GM19238 (cell line): ENCODE measurements at regions not wholly inside any gene's neighbourhood (a gene's known extent, or its start where the extent isn't known, plus 50 kb on each side); places are given as distances from the start of the nearest gene placed in this dataset.
"Not testable (repeated sequence)": the region's sequence is repeated elsewhere in the genome, so short reads cannot be mapped to it uniquely, and the experiment has no call there.

Experiments used
- DNase-seq: peaks from one replicate; pipeline ENCODE4 v3.0.0; 2011; ENCODE audit warnings: low spot score; ENCODE audit not compliant: insufficient read length

DNA sequence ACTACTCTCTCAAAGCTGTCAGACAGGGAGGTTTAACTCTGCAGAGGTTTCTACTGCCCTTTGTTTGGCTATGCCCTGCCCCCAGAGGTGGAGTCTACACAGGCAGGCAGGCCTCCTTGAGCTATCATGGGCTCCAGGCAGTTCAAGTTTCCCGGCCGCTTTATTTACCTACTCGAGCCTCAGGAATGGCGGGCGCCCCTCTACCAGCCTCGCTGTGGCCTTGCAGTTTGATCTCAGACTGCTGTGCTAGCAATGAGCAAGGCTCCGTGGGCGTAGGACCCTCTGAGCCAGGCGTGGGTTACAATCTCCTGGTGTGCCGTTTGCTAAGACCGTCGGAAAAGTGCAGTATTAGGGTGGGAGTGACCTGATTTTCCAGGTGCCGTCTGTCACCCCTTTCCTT, 124.3 kb downstream of the PTCHD1 start:
- not testable (repeated sequence) for DNase-seq

DNA sequence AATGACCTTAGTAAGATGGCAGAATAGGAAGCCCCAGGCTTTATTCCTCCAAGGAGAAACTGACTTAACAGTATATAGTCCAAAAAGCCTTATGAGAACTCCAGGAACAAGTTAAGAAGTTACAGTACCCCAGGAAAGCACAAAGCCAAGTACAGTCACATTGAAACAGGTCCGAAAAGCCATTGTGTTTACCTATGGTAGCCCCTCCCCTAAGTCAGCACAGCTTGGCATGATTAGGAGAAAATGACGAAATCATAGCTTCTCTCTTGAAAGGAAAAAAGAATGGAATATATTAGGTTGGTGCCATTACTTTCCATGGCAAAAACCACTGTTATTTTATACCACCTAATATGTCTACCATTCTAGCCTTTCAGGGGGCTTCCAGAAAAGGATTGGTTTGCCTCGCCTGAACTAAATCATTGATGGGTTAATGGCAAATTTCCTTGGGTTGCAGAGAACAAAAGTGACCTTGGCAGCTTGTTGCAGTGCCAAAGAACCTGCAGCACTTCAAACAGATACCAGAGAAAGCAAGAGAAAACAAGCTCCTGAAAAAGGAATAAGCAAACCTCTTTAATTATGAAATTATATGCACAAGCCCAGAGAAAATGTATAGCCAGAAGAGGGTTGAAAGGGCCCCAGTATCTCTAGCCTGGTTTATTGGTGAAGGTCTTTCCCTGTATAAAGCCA, 130.6 kb downstream of the PTCHD1 start:
- no peak for DNase-seq

DNA sequence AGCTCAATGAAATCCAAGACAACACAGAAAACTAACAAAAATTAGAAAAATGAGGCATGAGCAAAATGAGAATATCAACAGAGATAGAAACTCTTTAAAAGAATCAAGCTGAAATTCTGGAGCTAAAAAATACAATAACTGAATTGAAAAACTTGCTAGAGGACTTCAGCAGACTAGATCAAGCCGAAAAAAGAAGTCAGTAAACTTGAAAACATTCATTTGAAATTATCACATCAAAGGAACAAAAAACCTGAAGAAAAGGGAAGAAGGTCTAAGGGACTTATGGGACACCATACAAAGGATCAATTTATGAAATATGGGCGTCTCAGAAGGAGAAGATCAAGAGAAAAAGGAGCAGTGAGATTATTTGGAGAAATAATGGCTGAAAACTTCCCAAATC, 131.3 kb downstream of the PTCHD1 start:
- no peak for DNase-seq

DNA sequence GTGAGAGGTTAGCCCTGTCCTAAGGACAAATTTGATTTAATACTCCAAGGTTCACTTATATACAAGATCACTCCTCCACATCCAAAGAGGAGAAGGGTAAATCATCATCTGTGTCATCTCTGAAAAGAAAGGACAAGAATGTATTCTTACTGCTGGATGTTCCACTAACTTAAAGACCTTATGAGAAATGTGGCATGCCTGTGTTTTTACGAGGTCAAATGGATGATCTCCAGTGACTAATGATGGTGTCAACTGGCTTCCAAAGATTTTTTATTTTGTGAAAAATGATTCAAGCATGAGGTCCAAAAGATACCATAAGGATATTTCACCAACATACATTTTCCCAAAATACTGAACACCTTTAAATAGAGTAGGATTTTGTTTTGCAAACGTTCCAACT, 143.4 kb downstream of the PTCHD1 start:
- no peak for DNase-seq

DNA sequence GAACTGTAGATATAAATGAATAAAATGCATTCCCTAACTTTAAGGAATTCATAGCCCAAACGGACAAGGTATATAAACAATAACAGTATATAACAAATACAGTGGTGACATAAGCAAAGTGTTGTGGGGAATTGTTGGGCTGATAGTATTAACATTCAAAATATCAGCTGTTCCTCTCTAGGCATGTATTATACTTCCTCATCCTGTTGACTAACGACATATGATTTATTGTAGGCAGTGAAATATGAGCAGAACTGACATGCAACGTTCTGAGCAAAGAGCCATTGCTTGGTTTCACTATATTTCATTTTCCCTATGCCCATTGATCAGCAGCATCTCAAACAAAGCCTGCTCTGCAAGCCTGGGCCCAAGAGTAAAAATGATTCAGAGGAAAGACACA, 143.9 kb downstream of the PTCHD1 start:
- DNase-seq = no peak

DNA sequence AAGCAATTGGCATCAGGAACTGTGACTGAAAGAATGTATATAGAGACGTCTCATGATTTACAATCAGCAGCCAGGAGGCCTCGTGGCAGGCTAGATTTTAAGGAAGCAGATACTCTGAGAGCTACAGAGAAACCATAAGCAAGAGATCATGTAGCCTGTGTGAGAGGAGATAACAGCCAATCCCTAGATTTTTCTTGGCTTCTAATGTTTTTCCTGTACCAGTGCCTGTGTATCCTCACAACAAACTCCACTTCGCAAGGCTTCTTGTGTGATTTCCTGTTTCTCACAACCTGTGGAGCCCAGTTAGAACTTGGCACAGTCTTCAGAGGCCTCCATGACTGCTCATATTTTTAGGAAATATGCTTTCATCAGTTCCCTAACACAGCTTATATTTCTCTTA, 147.9 kb downstream of the PTCHD1 start:
- DNase-seq = no peak

DNA sequence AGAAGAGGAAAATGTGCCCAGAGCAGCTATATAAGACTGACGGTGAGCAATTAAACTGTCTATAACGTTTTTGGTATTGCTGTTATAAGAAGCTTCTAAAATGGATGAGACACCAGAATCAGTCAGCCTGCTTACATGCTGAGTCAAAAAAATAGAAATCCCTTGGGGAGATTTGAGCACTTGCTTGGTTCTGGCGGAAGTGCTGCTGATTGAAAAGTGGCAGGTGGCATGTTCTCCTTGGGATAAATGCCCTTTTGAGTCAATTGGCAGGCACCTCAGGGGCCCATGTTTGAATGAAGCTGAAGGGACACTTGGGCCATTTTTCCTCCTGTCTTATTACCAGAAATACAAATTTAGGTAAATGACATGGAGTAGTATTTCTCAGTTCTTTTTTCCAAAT, 148.7 kb downstream of the PTCHD1 start:
- no peak for DNase-seq

DNA sequence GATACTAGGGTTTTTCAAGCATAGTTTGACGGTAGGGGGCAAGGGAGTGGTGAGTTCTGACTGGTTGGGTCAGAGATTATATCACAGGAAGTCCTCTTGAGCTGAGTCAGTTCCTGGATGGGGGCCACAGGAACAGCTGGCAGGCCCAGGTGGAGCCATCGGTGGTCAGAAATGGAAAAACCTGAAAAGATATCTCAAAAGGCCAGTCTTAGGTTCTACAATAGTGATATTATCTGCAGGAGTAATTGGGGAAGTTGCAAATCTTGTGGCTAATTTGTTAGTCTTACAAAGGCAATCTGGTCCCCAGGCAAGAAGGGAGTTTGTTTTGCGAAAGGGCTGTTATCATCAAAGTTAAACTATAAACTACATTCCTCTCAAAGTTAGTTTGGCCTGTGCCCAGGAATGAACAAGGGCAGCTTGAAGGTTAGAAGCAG, 159.3 kb downstream of the PTCHD1 start:
- DNase-seq = no peak

DNA sequence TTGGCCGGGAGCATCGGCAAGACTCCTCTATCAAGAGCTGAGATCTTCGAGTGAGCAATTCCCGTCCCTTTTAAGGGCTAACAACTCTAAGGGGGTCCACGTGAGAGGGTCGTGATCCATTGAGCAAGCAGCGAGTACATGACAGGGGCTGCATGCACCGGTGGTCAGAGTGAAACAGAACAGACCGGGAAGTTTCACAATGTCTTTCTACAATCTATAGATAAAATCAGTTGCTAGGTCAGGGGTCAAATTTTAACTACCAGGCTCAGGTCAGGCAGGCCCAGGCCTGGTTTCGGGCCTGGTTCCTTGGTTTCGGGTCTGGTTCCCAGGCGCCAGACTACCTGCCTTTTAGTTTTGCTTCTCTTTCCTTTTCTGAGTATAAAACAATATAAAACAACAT, 160.1 kb downstream of the PTCHD1 start:
- DNase-seq = no peak

DNA sequence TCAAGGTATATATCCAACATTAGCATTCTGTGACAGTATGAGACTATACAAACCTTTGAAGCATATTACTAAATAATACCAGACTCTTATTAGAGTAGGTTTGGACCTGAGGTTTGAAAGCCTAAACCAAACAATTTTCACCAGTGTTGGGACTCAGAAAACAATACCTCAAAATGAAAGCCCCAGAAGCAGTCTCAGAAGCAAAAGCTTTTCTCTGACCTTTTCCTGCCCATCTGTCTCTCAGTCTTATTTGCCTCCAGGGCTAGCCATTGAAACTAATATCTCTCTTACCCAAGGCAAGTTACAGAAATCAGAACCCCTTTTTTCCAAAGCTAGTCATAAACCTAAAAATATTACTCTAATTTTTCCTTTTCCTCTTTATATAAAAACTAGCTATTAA, 163.3 kb downstream of the PTCHD1 start:
- no peak for DNase-seq

DNA sequence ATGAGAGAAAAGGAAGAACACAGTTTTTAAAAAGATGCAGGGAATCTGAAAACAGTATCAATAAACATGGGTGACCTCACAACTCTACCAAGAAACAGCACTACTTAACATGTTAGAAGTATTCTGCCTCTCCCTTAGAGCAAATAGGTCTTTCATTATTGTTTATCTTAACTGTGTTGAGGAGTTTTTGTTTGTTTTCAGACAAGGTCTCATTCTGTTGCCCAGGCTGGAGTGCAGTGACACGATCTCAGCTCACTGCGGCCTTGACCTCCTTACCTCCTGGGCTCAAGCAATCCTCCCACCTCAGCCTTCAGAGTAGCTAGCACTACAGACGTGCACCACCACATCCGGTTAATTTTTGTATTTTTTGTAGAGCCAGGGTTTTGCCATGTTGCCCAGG, 165.3 kb upstream of the PRDX4 start:
- DNase-seq = no peak

DNA sequence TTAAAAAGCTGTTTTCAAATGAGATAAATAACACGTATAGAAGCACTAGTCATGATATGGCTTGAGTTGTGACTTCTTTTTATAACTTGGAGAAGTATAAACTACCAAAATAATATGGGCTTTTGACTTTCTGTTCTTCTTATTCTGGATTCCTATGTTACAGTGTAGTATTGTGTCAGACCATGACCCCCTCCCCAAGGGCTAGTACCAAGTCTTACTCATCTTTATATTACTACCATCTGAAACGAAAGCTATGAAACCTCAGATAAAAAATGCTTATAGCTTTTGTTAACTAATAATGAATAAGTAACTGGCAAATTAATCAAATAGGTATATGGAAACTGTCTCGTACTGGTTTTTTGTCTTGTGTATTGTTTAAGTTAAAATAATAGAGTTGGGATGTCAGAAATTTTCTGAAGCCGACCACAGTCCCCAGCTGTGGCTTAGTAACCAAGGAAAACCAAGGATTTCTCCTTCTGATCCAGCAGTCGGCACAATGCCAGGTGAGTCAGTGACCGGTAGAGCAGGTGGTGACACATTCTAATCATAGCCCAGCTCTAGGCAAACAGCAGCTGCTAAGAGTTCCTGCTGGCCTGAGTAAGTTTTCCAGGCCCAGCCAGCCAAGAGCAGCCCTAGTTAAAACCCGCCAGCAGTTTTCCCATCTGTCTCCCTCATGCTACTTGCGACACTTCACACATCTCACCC, 163.3 kb upstream of the PRDX4 start:
- no peak for DNase-seq

DNA sequence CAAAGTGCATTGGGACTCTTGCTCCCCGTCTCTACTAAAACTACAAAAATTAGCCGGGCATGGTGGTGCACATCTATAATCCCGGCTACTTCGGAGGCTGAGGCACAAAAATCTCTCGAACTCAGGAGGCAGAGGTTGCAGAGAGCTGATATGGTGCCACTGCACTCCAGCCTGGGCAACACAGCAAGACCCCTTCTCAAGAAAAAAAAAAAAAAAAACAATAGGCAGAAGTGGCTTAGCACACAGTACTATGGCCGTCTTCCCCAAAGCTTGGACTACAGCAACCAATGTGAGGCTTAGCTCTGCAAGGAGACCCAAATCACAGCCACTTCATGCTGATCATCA, 162.8 kb upstream of the PRDX4 start:
- no peak for DNase-seq

DNA sequence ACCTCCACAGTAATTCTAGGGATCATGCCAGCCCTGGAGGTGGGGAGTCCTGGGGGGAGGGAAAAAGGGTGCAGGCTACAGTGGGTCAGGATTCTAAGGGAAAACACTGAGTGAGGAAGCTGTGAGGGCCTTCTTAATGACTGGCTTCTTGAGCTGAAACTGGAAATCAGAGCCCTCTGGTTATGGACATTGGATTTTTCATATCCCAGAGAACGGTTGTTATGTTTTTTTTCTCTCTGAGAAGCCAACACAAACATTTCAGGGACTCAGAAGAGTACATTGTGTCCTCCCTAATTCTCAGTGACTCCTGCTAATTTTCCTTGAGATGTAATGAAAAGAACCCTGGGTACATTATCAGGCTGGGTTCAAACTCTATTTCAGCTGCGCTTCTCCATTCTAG, 162.4 kb upstream of the PRDX4 start:
- no peak for DNase-seq

DNA sequence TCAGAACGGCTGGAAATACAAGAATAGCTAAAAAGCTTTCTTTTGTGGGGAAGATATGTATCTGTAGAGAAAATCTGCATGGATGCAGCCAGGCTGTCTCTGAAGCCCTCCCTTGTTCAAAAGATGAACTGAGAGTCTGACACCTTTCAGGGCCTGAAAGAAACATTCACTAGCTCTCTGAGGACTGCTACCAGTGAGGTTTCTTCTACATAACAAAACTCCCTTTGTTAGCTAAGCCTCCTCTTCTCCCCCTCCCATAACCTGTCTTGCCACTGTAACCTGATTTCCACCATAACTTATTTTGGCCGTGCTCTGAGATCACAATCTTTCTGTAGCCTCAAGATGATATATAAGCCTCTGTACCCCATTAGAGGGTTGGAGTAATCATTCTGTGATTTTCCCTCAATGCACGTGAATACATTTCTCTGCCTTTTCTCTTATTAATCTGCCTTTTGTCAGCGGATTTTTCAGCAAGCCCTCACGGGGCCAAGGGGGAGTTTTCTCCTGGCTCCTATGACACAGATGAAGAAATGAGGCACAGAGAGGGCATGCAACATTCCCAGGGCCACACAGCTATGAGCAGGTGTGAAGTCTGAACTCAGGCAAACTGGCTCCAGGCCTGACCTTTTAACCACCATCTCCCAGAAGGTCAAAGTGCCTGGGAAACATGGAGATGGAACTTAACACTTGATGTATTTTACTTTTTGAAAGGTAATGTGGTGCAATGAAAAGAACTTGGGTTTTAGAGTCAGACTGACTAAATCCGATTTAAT, 161.6 kb upstream of the PRDX4 start:
- no peak for DNase-seq

DNA sequence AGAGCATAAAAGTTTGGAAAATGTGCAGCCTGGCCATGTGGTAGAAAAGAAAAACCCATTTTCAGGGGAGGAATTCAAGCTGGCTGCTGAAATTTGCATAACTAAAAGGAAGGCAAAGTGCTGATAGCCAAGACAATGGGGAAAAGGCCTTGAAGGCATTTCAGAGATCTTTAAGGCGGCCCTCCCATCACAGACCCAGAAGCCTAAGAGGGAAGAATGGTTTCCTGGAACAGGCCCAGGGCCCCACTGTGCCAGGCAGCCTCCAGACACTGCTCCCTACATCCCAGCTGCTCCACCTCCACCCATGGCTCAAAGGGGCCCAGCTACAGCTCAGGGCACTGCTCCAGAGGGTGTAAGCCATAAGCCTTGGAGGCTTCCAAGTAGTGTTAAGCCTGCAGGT, 158.0 kb upstream of the PRDX4 start:
- DNase-seq = no peak

DNA sequence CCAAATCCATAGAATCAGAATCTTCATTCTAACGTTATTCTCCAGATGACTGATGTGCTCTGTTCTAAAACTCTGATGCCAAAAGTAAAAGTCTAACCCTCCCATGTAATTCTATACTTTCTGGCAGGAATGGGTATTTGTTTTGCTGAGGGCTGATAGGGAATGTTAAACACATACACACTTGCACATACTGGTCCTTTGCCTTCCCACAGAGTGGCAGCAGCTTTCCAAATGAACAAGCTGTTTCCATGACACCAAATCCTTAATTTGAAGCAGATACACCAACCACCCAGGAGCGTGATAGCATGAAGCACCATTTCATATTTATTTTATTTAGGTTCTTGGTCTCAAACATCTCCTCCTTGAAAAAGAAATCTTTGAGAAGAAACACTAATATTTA, 155.5 kb upstream of the PRDX4 start:
- no peak for DNase-seq

DNA sequence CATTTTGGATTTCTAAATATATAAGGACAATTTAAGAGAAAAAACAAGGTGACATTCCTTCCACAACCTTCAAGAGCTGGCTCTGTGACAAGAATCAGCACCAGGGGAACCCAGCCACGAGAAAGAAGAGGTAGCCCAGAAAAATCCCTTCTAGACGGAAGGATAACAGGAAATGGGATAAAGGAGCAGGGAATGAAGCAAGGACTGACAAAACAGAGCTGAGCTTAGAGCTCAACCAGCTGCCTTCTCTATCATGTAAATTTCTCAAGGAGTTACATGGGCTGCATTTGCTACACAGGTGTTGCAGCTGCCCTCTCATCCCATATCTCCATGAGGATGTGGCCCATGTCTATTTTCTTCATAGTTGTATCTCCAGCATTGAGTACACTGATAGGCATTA, 154.2 kb upstream of the PRDX4 start:
- no peak for DNase-seq

DNA sequence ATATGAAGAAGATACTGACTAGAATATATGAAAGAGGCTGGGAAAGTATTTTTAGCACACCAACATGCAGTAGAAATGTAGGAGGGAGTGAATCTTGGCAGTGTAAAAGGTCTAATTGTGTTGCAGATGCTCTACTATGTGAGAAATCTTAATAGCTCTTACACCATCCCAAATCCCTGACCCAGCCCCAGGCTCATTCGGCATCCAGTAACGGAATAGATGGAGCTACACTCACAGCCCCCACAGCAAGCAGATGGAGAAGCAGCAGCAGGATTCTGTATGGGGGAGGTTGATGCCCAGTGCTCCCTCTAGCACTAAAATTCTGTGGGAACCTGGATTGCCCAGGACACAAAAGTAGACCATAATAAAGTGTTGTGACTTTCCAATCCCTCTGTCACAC, 153.2 kb upstream of the PRDX4 start:
- DNase-seq = no peak

DNA sequence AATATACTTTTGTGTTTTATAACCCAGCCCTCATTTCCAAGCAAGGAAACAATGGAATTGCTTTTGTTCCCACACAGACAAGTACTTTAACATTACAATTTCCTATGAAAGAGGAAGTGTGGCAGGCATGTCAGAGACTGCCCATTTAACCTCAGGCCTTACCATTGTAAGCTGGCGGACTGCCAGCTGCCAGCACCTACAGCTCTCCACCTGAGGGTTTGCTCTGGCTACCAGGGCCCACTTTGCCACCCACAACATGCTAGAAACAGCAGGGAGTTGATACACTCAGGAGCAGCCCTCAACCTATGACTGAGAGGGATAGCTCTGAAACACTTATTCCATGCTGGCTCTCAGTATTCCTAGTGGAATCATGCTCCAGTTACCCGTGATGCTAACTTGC, 152.3 kb upstream of the PRDX4 start:
- DNase-seq = no peak

DNA sequence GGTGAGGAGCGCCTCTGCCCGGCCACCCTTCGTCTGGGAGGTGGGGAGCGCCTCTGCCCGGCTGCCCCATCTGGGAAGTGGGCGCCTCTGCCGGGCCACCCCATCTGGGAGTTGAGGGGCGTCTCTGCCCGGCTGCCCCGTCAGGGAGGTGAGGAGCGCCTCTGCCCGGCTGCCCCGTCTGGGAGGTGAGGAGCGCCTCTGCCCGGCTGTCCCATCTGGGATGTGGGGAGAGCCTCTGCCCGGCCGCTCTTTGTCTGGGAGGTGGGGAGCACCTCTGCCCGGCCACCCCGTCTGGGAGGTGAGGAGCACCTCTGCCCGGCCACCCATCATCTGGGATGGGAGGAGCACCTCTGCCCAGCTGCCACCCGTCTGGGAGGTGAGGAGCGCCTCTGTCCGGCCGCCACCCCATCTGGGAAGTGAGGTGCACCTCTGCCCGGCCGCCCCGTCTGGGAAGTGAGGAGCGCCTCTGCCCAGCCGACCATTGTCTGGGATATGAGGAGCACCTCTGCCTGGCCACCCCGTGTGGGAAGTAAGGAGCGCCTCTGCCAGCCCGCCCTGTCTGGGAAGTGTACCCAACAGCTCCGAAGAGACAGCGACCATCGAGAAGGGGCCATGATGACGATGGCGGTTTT, 144.2 kb upstream of the PRDX4 start:
- DNase-seq = not testable (repeated sequence)

DNA sequence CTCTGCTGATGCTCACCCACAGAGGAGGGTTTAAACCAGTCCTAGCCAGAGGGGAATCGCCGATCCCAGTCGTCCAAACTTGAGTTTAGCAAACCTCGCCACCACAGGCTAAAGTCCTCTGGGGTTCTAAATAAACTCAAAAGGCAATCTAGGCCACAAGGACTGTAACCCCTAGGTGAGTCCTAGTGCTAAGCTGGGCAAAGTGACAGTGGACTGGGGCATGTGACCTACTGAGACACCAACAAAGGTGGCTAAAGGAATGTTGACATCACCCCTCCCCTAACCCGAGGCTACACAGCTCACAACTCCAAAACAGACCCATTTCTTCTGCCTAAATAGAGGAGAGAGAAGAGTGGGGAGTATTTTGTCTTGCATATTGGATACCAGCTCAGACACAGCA, 142.8 kb upstream of the PRDX4 start:
- no peak for DNase-seq
